ENCODE measurements at regions not wholly inside any gene's neighbourhood (a gene's known extent, or its start where the extent isn't known, plus 50 kb on each side); places are given as distances from the start of the nearest gene placed in this dataset.

- no peak for ATAC-seq
- no peaks in the 10 kb centered on the region for H3K4me1 ChIP-seq
- no peak for TF ChIP-seq POLR2A (IDR thresholded peaks at IDR 0.05)
- TF ChIP-seq, protein P1, sequence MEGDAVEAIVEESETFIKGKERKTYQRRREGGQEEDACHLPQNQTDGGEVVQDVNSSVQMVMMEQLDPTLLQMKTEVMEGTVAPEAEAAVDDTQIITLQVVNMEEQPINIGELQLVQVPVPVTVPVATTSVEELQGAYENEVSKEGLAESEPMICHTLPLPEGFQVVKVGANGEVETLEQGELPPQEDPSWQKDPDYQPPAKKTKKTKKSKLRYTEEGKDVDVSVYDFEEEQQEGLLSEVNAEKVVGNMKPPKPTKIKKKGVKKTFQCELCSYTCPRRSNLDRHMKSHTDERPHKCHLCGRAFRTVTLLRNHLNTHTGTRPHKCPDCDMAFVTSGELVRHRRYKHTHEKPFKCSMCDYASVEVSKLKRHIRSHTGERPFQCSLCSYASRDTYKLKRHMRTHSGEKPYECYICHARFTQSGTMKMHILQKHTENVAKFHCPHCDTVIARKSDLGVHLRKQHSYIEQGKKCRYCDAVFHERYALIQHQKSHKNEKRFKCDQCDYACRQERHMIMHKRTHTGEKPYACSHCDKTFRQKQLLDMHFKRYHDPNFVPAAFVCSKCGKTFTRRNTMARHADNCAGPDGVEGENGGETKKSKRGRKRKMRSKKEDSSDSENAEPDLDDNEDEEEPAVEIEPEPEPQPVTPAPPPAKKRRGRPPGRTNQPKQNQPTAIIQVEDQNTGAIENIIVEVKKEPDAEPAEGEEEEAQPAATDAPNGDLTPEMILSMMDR (IDR thresholded peaks at IDR 0.05) = no peak
- no peak overlapping the region for H3K27ac ChIP-seq
- no peaks in the 10 kb centered on the region for H3K27me3 ChIP-seq
- intact Hi-C loops (cut with DNase I) = no loop called here
- H3K9me3 ChIP-seq = no peaks in the 10 kb centered on the region
- no peak overlapping the region for H3K4me3 ChIP-seq
- whole genome bisulfite sequencing (ENCODE audit: insufficient coverage, low coverage, low lambda C conversion rate, missing lambda C conversion rate) = 66% methylated on average over 1 of the region's 1 CpG
- DNase-seq = no peak
- H3K36me3 ChIP-seq = no peaks in the 10 kb centered on the region
Observed at GRCh38 chr5:106167766-106168165, 1503.0 kb downstream of the EFNA5 start.

GRCh38 chr5:106163233-106163632 lies 1507.5 kb downstream of the EFNA5 start:
- Histone ChIP-seq H3K36me3 (no peaks in the 10 kb centered on the region), H3K27me3 (no peaks in the 10 kb centered on the region), H3K27ac (no peak overlapping the region), H3K9me3 (no peaks in the 10 kb centered on the region), H3K4me3 (no peak overlapping the region), H3K4me1 (no peaks in the 10 kb centered on the region)
- ATAC-seq = no peak
- no peak for DNase-seq
- TF ChIP-seq, protein P1 (IDR thresholded peaks at IDR 0.05) = no peak
- TF ChIP-seq POLR2A (IDR thresholded peaks at IDR 0.05) = no peak
- intact Hi-C loops (cut with DNase I) = no loop called here
- 84% methylated on average over 10 of the region's 12 CpGs for WGBS (ENCODE audit: insufficient coverage, low coverage, low lambda C conversion rate, missing lambda C conversion rate)

DNA sequence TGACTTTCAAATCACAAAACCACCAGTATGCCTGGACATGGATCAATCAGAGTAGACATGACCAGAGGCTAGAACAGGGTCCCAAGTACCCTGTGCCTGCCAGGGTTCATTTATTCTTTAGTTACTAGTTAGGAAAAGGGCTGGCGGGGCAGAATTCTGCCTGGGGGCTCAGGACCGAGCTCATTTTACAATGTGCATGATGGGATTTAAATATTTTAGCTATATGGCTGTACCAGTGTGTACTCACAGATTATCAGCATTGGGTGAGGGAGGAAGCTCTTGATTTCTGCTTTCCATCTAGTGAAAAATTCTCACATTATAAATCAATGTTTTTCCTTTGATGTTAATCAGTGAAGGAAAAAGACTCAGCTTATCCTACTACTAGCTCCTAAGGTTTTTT lies 1511.1 kb downstream of the EFNA5 start:
- Histone ChIP-seq H3K9me3 (no peaks in the 10 kb centered on the region), H3K27ac (no peak overlapping the region), H3K4me3 (no peak overlapping the region), H3K4me1 (no peaks in the 10 kb centered on the region), H3K36me3 (no peaks in the 10 kb centered on the region), H3K27me3 (no peaks in the 10 kb centered on the region)
- TF ChIP-seq, protein P1 (IDR thresholded peaks at IDR 0.05) = no peak
- TF ChIP-seq POLR2A (IDR thresholded peaks at IDR 0.05) = no peak
- no peak for ATAC-seq
- 57% methylated on average over 2 of the region's 2 CpGs for WGBS (ENCODE audit: insufficient coverage, low coverage, low lambda C conversion rate, missing lambda C conversion rate)
- DNase-seq = no peak
- intact Hi-C loops (cut with DNase I) = no loop called here

- no peak for TF ChIP-seq POLR2A (IDR thresholded peaks at IDR 0.05)
- TF ChIP-seq, protein P1 (IDR thresholded peaks at IDR 0.05) = no peak
- ATAC-seq (no peak), DNase-seq (no peak)
- Histone ChIP-seq H3K27ac (no peak overlapping the region), H3K4me3 (no peak overlapping the region), H3K4me1 (no peaks in the 10 kb centered on the region), H3K9me3 (no peaks in the 10 kb centered on the region), H3K36me3 (no peaks in the 10 kb centered on the region), H3K27me3 (no peaks in the 10 kb centered on the region)
- WGBS (ENCODE audit: insufficient coverage, low coverage, low lambda C conversion rate, missing lambda C conversion rate) = 100% methylated on average over 3 of the region's 35 CpGs
- intact Hi-C loops (cut with DNase I) = no loop called here
Observed at GRCh38 chr5:106154280-106154716, 1516.4 kb downstream of the EFNA5 start.

DNA sequence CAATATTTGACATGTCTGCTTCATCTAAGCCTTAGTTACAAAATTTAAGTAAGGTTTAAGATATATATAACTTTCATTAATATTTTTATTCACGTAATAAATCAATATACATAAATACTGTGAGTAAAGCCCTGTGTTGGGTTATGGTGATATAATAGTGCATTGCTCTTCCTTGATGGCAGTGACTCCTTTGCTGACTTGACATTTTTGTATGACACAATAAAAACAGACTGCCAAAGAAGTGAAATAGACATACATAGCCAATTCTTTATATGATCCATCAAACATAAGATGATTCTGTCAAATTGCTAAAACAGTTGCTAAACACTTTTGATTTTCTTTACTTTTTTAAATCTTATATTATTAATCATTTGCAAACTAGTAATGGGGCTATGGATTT lies 1518.2 kb downstream of the EFNA5 start:
- no peaks in the 10 kb centered on the region for H3K9me3 ChIP-seq
- H3K4me3 ChIP-seq = no peak overlapping the region
- 53% methylated on average over 1 of the region's 1 CpG for WGBS (ENCODE audit: insufficient coverage, low coverage, low lambda C conversion rate, missing lambda C conversion rate)
- no peak overlapping the region for H3K27ac ChIP-seq
- intact Hi-C loops (cut with DNase I) = no loop called here
- H3K36me3 ChIP-seq = no peaks in the 10 kb centered on the region
- ATAC-seq (no peak), DNase-seq (no peak)
- no peaks in the 10 kb centered on the region for H3K4me1 ChIP-seq
- no peaks in the 10 kb centered on the region for H3K27me3 ChIP-seq
- TF ChIP-seq POLR2A (IDR thresholded peaks at IDR 0.05) = no peak
- TF ChIP-seq, protein P1 (IDR thresholded peaks at IDR 0.05) = no peak

Measured in right lobe of liver (tissue), 6 donors.